ENCODE measurements at regions not wholly inside any gene's neighbourhood (a gene's known extent, or its start where the extent isn't known, plus 50 kb on each side); places are given as distances from the start of the nearest gene placed in this dataset.
"Not testable (repeated sequence)": the region's sequence is repeated elsewhere in the genome, so short reads cannot be mapped to it uniquely, and the experiment has no call there.

GRCh38 chr5:109630093-109630492 lies 59.6 kb upstream of the MAN2A1 start:
- no peak overlapping the region for H3K27ac ChIP-seq
- TF ChIP-seq CTCF (conservative IDR thresholded peaks at IDR 0.05) (no peak), ZFX (IDR thresholded peaks at IDR 0.05) (no peak)

- TF ChIP-seq ZFX (IDR thresholded peaks at IDR 0.05), result no peak
- no peak for TF ChIP-seq CTCF (conservative IDR thresholded peaks at IDR 0.05)
- no peak overlapping the region for H3K27ac ChIP-seq
These were observed 61.1 kb upstream of the MAN2A1 start for GRCh38 chr5:109628591-109628990.

GRCh38 chr5:109621266-109621665 lies 68.5 kb upstream of the MAN2A1 start:
- not testable (repeated sequence) for H3K27ac ChIP-seq

- TF ChIP-seq ZFX (IDR thresholded peaks at IDR 0.05) (no peak), CTCF (conservative IDR thresholded peaks at IDR 0.05) (no peak)
- no peak overlapping the region for H3K27ac ChIP-seq
These were observed 69.1 kb upstream of the MAN2A1 start for GRCh38 chr5:109620651-109621050.

- no peak for TF ChIP-seq ZFX (IDR thresholded peaks at IDR 0.05)
- TF ChIP-seq CTCF (conservative IDR thresholded peaks at IDR 0.05), result no peak
- H3K27ac ChIP-seq, result no peak overlapping the region
These were observed 70.1 kb upstream of the MAN2A1 start for GRCh38 chr5:109619606-109620005.

GRCh38 chr5:109619021-109619460 lies 70.7 kb upstream of the MAN2A1 start:
- H3K27ac ChIP-seq, result no peak overlapping the region
- TF ChIP-seq CTCF (conservative IDR thresholded peaks at IDR 0.05) (no peak), ZFX (IDR thresholded peaks at IDR 0.05) (no peak)

GRCh38 chr5:109614981-109615380 lies 74.7 kb upstream of the MAN2A1 start:
- H3K27ac ChIP-seq, result no peak overlapping the region
- TF ChIP-seq CTCF (conservative IDR thresholded peaks at IDR 0.05) (no peak), ZFX (IDR thresholded peaks at IDR 0.05) (no peak)

GRCh38 chr5:109614301-109614700 lies 75.4 kb upstream of the MAN2A1 start:
- H3K27ac ChIP-seq, result no peak overlapping the region
- TF ChIP-seq CTCF (conservative IDR thresholded peaks at IDR 0.05) (no peak), ZFX (IDR thresholded peaks at IDR 0.05) (no peak)
